K562 (cell line): ENCODE measurements at regions not wholly inside any gene's neighbourhood (a gene's known extent, or its start where the extent isn't known, plus 50 kb on each side); places are given as distances from the start of the nearest gene placed in this dataset.

Experiments used
- ATAC-seq: fragments of 200-7000 bp; cut with Tn5 transposase; 3 replicates; pipeline ENCODE4 v1.9.1; 2020; ENCODE audit warnings: moderate library complexity
- BruUV-seq: library from RNA; stranded (reverse); fragments of 400-500 nt; replicated peaks from 2 replicates; lab custom pipeline; 2021; lab: Mats Ljungman, UMichigan
- CTCF ChIA-PET: fragments of 300-600 bp; formaldehyde crosslinking; extraction: SDS; loops from one replicate; lab custom pipeline; 2021; ENCODE audit warnings: low intra/inter-chr PET ratio; lab: Yijun Ruan, JAX
- POLR2A ChIA-PET: fragments of 300-600, 350-650 bp; sonication (Branson Sonifier 250); formaldehyde crosslinking; extraction: SDS; loops from one replicate; lab custom pipeline; 2021; ENCODE audit warnings: antibody characterized with exemption, inconsistent platforms; lab: Yijun Ruan, JAX
- DNase-seq, 4 experiments: peaks; one replicate each; pipeline versions ENCODE4 v3.0.0 to v3.0.0-alpha.2; 2011 to 2018; ENCODE audit warnings: low spot score in 3 of 4, mixed read lengths in 3 of 4; ENCODE audit errors: extremely low read depth in 1 of 4
- FAIRE-seq: peaks from 2 replicates; lab custom pipeline; 2011; peaks lifted over from hg19 to GRCh38; lab: Jason Lieb, UNC
- H2AFZ ChIP-seq: 2 replicates; pipeline ENCODE4 v1.6.0; 2011; ENCODE audit warnings: low read depth, low read length, control low read depth, inconsistent platforms
- H3K27ac ChIP-seq: fragments of 200-600 bp; 3 replicates; pipeline ENCODE4 v1.8.0; 2011; ENCODE audit warnings: low read depth, mild to moderate bottlenecking, control low read depth, inconsistent platforms, low read length, moderate library complexity, mixed read lengths; ENCODE audit errors: extremely low read depth
- H3K27me3 ChIP-seq, 2 experiments: fragments of 300-600 bp in 1 of 2; 2 replicates in 1 of 2; 3 replicates in 1 of 2; pipeline versions ENCODE4 v1.6.0 to v1.8.0; 2011; ENCODE audit warnings: inconsistent platforms in 2 of 2, low read length in 2 of 2, mild to moderate bottlenecking in 1 of 2, mixed read lengths in 1 of 2, moderate library complexity in 1 of 2; ENCODE audit not compliant: control insufficient read depth in 2 of 2, insufficient read depth in 2 of 2
- H3K36me3 ChIP-seq: fragments of 300-600 bp; 3 replicates; pipeline ENCODE4 v1.8.0; 2011; ENCODE audit warnings: mild to moderate bottlenecking, low read length, inconsistent platforms; ENCODE audit not compliant: control insufficient read depth, insufficient read depth
- H3K4me1 ChIP-seq, 2 experiments: fragments of 200-600 bp in 1 of 2; replicated peaks in 1 of 2; 2 replicates in 1 of 2; 3 replicates in 1 of 2; pipeline versions ENCODE4 v1.5.1 to v1.8.0; 2011; ENCODE audit warnings: inconsistent platforms in 2 of 2, low read length in 2 of 2, mild to moderate bottlenecking in 1 of 2, mixed read lengths in 1 of 2, moderate library complexity in 1 of 2; ENCODE audit not compliant: control insufficient read depth in 2 of 2, insufficient read depth in 2 of 2
- H3K4me2 ChIP-seq: 2 replicates; pipeline ENCODE4 v1.6.1; 2011; ENCODE audit warnings: low read length, control low read depth, inconsistent platforms, mixed read lengths; ENCODE audit not compliant: insufficient read depth
- H3K4me3 ChIP-seq: fragments of 200-600 bp; sonication (generic), shearing (Covaris generic); 2 replicates; pipeline ENCODE4 v1.5.1; 2016; ENCODE audit warnings: control low read depth, inconsistent platforms
- H3K79me2 ChIP-seq: fragments of 200-600 bp; 3 replicates; pipeline ENCODE4 v1.8.0; 2011; ENCODE audit warnings: low read length, inconsistent platforms; ENCODE audit not compliant: control insufficient read depth, insufficient read depth
- H3K9ac ChIP-seq, 2 experiments: 2 replicates each; pipeline versions ENCODE4 v1.6.0 to v1.6.1; 2011; ENCODE audit warnings: low read depth in 2 of 2, low read length in 2 of 2, control low read depth in 1 of 2, inconsistent platforms in 1 of 2, mild to moderate bottlenecking in 1 of 2, mixed read lengths in 1 of 2; ENCODE audit not compliant: insufficient read depth in 1 of 2
- H3K9me1 ChIP-seq: one replicate; pipeline ENCODE4 v1.6.0; 2011; ENCODE audit warnings: inconsistent platforms, mild to moderate bottlenecking, low read length, moderate library complexity; ENCODE audit not compliant: control insufficient read depth, insufficient read depth
- H3K9me3 ChIP-seq: replicated peaks from 2 replicates; pipeline ENCODE4 v1.5.1; 2011; ENCODE audit warnings: low read depth, low read length, inconsistent platforms; ENCODE audit not compliant: control insufficient read depth, insufficient read depth
- H4K20me1 ChIP-seq: replicated peaks from 2 replicates; pipeline ENCODE4 v1.6.1; 2011; ENCODE audit warnings: low read length, inconsistent platforms, mixed read lengths; ENCODE audit not compliant: control insufficient read depth, insufficient read depth
- EP300 ChIP-seq: IDR thresholded peaks from 2 replicates; pipeline ENCODE4 v1.6.1; 2012; ENCODE audit warnings: low read length, improper control_type of control experiment
- ETV1 ChIP-seq: fragments of 450-650 bp; conservative IDR thresholded peaks from 2 replicates; pipeline ENCODE4 v1.6.1; 2016; ENCODE audit warnings: missing genetic modification characterization, control low read depth, low read depth, missing compliant biosample characterization
- MYNN ChIP-seq, 2 experiments: sonication (generic); formaldehyde crosslinking in 1 of 2; IDR thresholded peaks; 2 replicates each; pipeline versions ENCODE4 v1.5.0 to v1.6.1; 2016 to 2020; ENCODE audit warnings: antibody characterized with exemption in 1 of 2, missing genetic modification reagents in 1 of 2
- NCOA4 ChIP-seq: fragments of 450-650 bp; IDR thresholded peaks from 2 replicates; pipeline ENCODE4 v1.6.1; 2018; ENCODE audit warnings: mild to moderate bottlenecking; ENCODE audit not compliant: partially characterized antibody
- SLC30A9 ChIP-seq: fragments of 250-450 bp; sonication (Bioruptor Pico); IDR thresholded peaks from 2 replicates; pipeline ENCODE4 v1.8.0; 2022; ENCODE audit warnings: mild to moderate bottlenecking, moderate library complexity
- TCF7L2 ChIP-seq: fragments of 150-350 bp; IDR thresholded peaks from 2 replicates; pipeline ENCODE4 v1.6.1; 2016; ENCODE audit warnings: low read depth, mild to moderate bottlenecking, low read length, moderate library complexity
- ZBTB17 ChIP-seq: fragments of 450-650 bp; formaldehyde crosslinking; IDR thresholded peaks from 2 replicates; pipeline ENCODE4 v1.4.0; 2020; ENCODE audit warnings: mild to moderate bottlenecking
- ZMIZ1 ChIP-seq, 2 experiments: fragments of 150-350 bp in 1 of 2; IDR thresholded peaks; 2 replicates each; pipeline ENCODE4 v1.6.1; 2012 to 2016; ENCODE audit warnings: low read depth in 2 of 2, low read length in 2 of 2, mild to moderate bottlenecking in 1 of 2, moderate library complexity in 1 of 2
- ZNF280A ChIP-seq: fragments of 450-650 bp; IDR thresholded peaks from 2 replicates; pipeline ENCODE4 v1.6.1; 2018; ENCODE audit warnings: mild to moderate bottlenecking, low read depth; ENCODE audit not compliant: partially characterized antibody
- WGBS: fragments of 100-300 bp; shearing (Covaris generic); methylation state at CpG from one replicate; pipeline ENCODE4 v1.1.6; 2016; ENCODE audit warnings: low coverage, mixed read lengths; ENCODE audit not compliant: insufficient coverage; ENCODE audit errors: missing lambda C conversion rate; 5-methylcytosine and 5-hydroxymethylcytosine counted together
- in situ Hi-C: fragments of 300-500 bp; cut with MboI; formaldehyde crosslinking; loops from 4 replicates; pipeline ENCODE4 v1.15.0; 2018; ENCODE audit warnings: inconsistent platforms, mixed read lengths
- intact Hi-C: fragments of 100-400 bp; cut with micrococcal nuclease; formaldehyde crosslinking; loops from 2 replicates; pipeline ENCODE4 v1.14.2; 2022

DNA sequence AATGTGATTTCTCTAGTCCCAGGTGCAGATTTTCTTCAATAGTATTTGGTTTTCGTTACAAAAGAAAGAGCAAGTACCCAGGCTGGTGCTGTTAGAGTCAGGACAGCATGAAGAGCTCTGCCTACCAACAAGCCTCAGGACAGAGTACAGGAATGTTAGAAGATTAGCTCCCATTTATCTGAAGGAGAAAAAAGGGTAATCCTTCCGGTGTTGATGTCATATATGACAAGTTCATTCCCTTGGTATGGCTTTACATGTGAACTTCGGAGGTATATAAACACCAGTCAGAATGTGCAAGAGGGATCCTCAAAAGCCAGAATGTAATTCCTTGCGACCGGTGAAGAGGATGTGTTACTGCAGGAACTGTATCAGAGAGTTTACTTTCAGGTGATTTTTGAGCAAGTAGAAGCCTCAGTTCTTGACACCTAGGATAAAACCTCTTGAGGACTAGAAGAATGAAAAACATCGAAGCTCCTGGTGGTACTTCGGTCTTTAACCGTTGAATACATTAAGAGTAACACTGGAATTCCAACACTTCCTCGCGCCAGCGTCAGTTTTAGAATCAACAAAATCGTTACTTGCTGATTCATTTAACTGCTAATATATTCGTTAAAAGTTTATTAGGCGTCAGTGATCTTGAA, 194.2 kb upstream of the ZNF184 start (continued):
- TF ChIP-seq ZBTB17: no peak

DNA sequence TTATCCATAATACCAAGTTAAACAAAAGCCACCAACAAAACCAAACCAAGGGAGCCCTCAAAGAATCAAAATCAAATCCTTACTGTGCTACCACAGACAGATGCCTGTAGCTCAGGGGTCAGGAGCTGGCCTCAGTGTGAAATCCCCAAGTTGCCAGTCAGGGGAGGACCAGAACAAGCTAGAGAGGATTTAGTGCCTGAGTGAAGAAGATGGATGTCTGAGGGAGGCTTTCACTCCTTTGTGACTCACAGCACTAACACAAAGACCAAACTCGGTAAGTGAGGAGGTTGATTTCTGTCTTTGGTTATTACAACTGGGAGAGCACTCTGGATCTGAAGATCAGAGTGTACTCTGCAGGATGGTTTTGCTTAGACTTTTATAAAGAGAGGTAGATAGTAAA, 189.9 kb upstream of the ZNF184 start:
- no peak overlapping the region for H3K4me3 ChIP-seq
- no peaks in the 10 kb centered on the region; a peak in 1 of 5 replicates for H3K4me1 ChIP-seq
- TF ChIP-seq TCF7L2: no peak
- TF ChIP-seq ZMIZ1 (IDR thresholded peaks at IDR 0.05; ENCODE audit: low read depth in 2 of 2, low read length in 2 of 2): no peak
- no peak for TF ChIP-seq SLC30A9 (CRISPR knock-in tag)
- no peak for TF ChIP-seq ETV1 (tag)
- no peak for TF ChIP-seq MYNN (IDR thresholded peaks at IDR 0.05)
- no peak for TF ChIP-seq MYNN (CRISPR knock-in tag; IDR thresholded peaks at IDR 0.05)
- no peak for TF ChIP-seq NCOA4
- no peak for TF ChIP-seq EP300
- no peak for TF ChIP-seq ZNF280A
- TF ChIP-seq, all 486 proteins: peak for 0
- intact Hi-C loops (no loop called here), in situ Hi-C loops (no loop called here)
- H2AFZ ChIP-seq: peak overlapping the region; percentile 28
- no peaks in the 10 kb centered on the region for H3K79me2 ChIP-seq
- no peak overlapping the region for H3K4me2 ChIP-seq
- no TSS peak for BruUV-seq
- FAIRE-seq (no peak), ATAC-seq (no peak; the same call in 2 of the 3 replicates), DNase-seq (no peak)
- no peaks in the 10 kb centered on the region for H3K36me3 ChIP-seq
- H3K9ac ChIP-seq: no peak overlapping the region
- POLR2A ChIA-PET: interaction anchor here (0.5 to 1.1 kb wide), 3 partner anchors 10 to 365 kb away, joined by 3 to 5 read pairs (median 4); no protein-coding TSS in a partner anchor
- H3K27ac ChIP-seq: no peak overlapping the region
- H4K20me1 ChIP-seq: no peaks in the 10 kb centered on the region
- H3K27me3 ChIP-seq: no peaks in the 10 kb centered on the region
- CTCF ChIA-PET: no interaction called here
- WGBS: 9% methylated on average over 1 of the region's 1 CpG
- H3K9me1 ChIP-seq: no peaks in the 10 kb centered on the region
- H3K9me3 ChIP-seq: no peaks in the 10 kb centered on the region
